ENCODE measurements at regions not wholly inside any gene's neighbourhood (a gene's known extent, or its start where the extent isn't known, plus 50 kb on each side); places are given as distances from the start of the nearest gene placed in this dataset.

DNA sequence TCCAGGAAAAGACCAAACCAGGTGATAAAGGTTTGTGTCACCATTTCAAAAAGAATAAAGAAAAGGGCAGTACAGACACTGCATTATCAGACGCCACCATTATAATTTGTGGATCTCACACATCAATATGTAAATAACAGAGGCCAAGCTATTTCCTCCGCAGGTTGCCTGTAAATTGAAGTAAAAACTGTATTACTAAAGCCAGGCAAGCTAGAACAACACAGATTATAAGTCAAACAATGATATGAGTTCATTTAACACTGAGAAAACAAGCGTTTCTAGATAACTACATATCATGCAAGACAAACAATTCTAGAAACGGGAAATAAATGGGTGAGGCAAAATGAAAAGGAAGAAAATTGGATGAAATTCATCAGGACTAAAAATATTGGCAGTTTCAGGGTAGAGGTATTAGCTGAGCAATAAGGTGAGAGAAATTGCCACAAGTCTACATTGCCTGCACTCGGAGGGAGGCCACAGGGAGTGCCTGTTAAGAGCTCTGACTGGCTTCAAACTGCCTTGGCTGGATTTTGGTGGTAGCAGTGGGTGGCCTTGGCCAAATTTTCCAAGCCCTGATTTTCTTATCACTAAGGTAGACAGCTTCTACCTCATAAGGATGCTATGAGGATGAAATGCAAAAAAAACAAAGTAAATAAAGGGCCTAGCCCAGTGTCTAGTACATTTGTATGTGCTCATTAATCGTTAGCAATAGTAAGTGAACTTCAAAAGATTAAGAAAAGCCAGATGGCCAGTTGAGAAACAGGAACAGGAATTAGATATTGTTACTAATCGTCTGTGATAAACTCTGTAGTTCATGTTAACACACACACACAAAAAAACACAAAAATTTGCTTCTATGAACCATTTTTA, 240.0 kb upstream of the NFE2L3 start:
- no peak for DNase-seq (ENCODE audit: low read depth, low spot score)

DNA sequence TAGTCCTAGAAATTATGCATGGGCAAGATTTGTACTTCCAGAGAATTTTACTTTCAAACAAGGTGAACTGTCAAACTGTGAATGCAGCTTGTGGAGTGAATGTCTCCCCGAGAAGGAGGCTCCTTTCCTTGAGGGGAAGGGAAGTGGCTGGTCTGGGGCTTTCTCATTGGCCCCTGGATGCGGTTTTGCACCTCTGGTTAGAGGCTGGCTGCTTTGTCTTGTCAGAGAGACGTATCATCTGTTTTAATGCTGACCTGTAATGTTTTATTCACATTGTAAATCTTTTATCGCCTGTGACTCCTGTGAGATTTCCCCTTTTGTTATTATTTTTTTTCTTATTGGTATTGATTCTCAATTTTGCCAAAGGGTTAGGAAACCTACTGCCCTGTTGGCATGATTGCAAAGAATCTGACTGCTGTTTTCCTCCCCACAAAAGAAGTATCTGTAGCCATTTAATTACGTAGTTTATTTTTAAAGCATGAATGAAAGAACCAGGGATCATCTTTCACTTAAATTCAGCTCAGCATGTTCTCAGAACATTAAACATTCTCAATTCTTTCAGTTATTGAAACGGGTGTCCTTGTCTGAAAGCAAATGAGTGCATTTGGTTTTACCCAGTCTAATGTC, 238.3 kb upstream of the NFE2L3 start:
- DNase-seq (ENCODE audit: low read depth, low spot score), result no peak

- no peak for DNase-seq (ENCODE audit: low read depth, low spot score)
Measured at GRCh38 chr7:25918731-25919130, 233.3 kb upstream of the NFE2L3 start.

DNA sequence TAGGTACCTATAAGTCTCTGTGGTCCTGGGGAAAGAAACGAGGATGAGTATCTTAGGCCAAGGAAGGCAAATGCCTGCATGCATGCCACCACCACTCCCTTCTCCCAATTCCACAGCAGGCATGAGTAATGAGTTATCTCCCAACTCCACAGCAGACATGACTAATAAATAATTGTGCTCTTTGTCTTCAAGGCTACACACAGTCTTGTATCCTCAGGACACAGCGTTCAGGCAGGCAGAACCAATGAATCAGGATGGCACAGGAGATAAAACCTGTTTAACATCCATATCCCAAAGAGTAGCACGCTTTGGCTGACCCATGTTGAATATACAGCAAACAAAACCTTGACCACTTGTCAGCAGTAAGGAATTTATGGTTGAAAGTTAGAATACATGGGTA, 229.7 kb upstream of the NFE2L3 start:
- DNase-seq (ENCODE audit: low read depth, low spot score), result no peak

- no peak for DNase-seq (ENCODE audit: low read depth, low spot score)
Measured at GRCh38 chr7:25923741-25924460, 228.1 kb upstream of the NFE2L3 start.

DNA sequence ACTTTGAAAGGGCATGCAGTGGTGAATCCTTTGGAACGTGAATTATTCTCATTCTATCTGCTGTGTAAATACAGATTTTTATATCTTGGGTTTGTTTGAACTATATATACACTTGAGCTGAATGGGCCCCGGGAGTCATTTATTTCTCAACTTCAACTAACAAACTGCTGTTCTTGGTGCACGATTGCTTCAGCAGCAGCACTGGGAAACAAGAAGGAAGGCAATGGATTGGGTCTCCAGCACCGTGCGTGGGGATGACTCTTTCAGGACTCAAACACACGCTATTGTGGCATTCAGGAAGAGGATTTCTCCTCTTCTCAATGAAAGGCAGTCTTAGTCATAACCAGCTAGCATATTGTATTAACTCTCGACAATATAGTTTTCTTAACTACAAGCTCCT, 226.0 kb upstream of the NFE2L3 start:
- DNase-seq (ENCODE audit: low read depth, low spot score), result no peak

- no peak for DNase-seq (ENCODE audit: low read depth, low spot score)
Measured at GRCh38 chr7:25926451-25926850, 225.5 kb upstream of the NFE2L3 start.

DNA sequence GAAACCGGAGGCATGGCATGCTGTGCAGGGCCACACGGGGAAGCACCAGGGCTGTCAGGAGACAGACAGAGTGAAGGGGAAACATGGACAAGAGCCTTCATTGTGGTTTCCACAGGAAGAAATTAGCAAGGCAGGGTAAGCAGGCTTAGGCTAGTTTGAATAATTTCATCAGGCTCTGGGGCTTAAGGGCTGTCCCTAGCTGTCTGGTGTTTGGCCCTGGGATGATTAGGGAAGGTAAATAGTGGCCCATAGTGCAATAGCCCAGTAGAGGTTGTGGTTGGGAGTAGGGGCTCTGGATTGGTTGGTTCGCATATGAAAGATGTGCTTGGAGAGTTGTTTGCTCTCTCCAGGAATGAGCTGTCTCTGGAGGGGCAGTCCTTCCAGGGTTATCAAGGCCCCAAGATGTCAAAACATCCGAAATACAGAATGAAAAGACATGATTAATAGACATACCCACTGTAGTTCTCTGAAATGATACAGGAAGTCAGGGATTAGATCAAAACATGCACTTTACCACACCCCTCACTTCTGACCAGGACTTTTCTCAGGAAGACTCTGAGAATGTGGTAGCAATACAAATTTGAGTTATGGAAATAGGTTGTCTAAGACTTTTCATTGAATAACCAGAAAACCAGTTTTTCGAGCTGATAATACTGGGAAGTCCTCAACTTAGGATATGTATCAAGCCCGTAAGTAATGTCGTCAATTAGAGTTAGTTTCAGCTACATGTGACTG, 224.9 kb upstream of the NFE2L3 start:
- DNase-seq (ENCODE audit: low read depth, low spot score), result no peak

DNA sequence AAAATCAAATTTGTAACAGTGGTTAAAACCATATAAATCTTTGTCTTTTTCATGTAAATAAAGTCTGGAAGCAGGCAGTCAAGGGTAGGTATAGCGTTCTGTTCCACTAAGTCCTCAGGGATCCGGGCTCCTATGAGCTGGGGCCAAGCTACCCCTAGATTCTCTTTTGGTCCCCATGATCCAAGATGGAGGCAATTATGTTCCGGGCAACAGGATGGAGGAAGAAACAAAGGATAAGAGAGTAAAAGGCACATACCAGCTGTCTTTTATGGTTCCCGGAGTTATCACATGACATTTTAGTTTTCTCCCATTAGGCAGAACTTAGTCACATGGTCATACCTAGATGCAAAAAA, 224.4 kb upstream of the NFE2L3 start:
- no peak for DNase-seq (ENCODE audit: low read depth, low spot score)

DNA sequence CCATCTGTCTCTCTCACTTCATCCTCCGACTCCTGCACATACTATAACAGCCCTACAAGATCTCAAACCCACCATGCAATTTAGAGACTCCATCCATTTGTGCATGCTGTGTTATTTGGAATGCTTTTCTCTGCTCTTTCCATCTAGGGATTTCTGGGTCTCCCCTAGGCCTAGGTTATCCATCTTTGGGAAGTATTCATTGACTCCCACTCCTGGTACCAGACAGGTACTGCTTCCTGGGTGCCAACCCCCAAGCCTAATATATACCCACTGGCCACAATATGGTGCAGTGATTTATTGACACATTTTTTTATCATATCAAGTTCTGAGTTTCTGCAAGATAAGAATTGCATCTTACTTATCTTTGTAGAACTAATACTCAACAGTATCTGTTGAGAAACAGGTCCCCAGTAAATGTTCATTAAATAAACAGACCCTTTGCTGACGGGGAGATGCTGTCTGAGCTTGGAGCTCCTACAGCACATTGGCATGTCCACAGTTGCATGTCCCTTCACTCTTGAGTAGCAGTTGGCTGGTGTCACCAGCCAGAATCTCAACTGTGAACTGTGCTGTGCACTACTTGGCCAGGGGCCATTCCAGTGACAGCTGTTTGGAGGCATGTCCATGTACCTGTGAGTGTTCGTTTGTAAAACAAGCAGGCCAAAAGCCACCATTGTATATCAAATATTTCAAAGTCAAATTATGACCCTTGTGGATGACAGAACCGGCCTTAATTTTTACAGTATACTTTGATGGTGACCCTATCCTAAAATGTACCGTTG, 223.3 kb upstream of the NFE2L3 start:
- no peak for DNase-seq (ENCODE audit: low read depth, low spot score)

GRCh38 chr7:25929448-25929847, 222.6 kb upstream of the NFE2L3 start:
- DNase-seq (ENCODE audit: low read depth, low spot score), result no peak

GRCh38 chr7:25930492-25931048, 221.4 kb upstream of the NFE2L3 start:
- no peak for DNase-seq (ENCODE audit: low read depth, low spot score)

DNA sequence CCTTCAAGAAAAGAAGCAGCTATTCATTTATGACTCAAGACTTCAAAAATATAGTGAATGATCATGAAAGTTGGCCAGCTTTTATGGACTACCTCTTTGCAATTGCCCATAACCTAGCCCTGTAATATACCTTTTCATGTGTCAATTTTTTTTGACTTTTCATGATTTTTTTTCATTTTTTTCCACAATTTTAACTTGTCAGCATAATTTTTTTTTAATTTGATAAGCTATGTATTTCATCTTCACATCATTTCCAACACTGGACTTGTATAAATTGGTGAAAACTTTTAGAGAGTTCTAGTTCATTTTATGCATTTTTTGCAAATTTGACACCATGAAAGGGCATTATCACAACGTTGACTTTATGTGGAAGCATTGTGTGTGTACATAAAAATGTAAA, 220.8 kb upstream of the NFE2L3 start:
- DNase-seq (ENCODE audit: low read depth, low spot score), result no peak

GRCh38 chr7:25933921-25934320, 218.1 kb upstream of the NFE2L3 start:
- DNase-seq (ENCODE audit: low read depth, low spot score), result no peak

DNA sequence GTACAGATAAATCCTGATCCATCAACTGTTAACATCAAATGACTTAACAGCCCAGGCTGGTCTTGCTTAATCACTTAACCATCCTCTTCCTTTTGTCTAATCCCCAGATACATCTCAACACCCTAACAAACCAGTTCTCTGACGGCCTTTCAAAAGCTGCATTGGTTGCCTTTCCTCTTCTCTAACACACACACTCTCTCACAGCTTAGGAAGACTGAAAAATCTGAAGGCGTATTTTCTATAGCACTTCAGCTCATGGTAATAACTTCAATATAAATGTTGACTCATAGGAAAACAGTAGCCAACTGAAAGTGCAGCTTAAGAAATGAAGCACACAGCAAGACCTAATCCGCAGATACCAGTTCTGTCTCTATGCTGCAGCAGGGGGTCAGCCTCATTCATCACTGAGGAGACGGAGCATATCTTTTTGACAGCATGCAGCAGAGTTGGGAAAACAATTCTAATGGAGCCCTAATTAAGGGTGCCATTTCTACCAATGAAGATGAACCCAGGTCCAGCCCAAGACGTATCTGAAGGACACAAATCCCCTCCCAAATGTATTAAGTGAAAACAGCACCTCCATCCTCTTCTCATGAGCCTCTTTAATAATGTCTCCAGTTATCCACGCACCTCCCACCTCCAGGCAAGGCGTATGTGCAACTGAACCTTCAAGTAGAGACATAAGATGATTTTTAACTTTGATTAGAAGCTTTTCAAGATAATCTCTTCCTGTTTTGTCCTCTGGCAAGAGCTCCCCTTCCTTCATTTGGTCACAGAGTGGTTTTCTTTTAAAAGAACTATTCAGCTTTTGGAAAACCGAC, 211.7 kb upstream of the NFE2L3 start:
- no peak for DNase-seq (ENCODE audit: low read depth, low spot score)

GRCh38 chr7:25944777-25945515, 207.1 kb upstream of the NFE2L3 start:
- no peak for DNase-seq (ENCODE audit: low read depth, low spot score)

DNA sequence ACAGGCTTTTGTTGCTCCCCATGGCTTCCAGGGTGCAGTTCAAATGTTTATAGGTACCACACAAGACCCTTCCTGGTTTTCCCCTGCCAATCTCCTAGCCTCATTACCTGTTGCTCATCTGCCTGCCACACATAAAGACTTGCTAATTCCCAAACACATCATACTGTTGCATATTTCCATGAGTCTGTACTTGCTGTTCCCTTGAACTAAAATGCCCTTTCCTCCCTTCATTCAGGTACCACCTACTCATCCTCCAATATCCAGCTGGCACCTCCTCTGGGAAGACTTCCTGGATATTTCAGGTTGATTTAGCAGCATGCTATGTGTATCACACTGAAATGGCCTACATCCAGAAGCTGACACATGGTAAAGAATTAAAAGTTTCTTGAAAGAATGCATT, 206.4 kb upstream of the NFE2L3 start:
- no peak for DNase-seq (ENCODE audit: low read depth, low spot score)

DNA sequence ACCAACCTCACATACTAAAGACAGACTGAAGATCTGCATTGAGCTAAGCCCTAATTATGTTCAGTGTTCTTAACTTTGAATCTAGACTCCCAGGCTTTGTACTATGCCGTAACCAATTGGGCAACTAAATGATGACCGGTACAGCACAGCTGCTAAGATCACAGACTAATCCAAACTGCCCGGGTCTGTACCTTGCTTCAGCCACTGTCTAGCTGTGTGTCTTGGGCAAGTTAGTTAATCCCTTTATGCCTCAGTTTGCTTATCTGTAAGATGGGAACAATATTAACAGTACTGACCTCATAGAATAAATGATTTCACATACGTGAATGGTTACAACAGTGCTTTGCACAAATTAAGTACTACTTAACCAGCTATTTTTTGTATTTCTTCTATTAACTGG, 205.8 kb upstream of the NFE2L3 start:
- DNase-seq (ENCODE audit: low read depth, low spot score), result no peak

Measured in activated CD4-positive, CD25-positive, alpha-beta regulatory T cell treated with anti-CD3 and anti-CD28 coated beads, Interleukin-2, amount 50 U/mL, for 16 hours (primary cell).